ENCODE measurements at regions not wholly inside any gene's neighbourhood (a gene's known extent, or its start where the extent isn't known, plus 50 kb on each side); places are given as distances from the start of the nearest gene placed in this dataset.

DNA sequence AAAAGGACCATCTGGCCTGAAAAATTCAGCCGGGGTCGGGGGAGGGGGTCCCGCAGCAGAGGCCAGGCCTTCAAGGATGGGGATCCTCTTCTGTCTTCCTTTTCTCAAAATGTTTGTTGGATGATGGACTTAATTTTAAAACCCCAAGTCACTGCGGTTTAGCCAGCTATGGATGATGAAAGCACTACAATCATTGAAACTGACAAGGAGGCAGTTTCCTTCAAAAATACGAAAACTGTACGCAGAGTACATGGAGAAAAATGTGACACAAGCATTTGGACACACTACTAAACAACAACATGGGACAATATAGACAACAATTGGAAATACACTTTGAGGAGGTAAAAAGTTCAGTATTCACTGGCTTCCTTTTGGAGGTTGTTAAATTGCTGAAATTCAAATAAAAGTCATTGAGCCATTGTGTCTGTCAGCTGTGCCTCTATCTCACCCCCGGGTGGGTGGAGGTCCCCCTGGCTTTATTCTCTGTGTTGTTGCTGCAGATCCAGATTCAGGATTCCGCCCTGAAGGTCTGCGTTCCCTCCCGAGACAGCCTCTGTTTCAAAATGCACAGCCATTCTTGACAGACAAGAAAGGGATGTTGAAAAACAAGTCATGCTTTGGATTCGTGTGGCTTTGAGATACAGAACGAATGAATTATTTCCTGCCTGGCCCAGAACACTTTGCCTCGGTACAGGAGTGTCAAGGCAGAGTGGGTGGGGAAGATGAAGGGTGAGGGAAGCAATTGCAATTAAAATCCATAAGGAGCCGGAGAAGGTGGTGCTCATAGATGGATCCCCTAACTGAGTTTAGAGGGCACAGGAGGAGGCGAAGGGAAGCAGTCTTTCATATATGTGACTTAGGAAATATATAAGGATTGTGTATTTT, 118.2 kb downstream of the TTLL2 start:
- no peak for DNase-seq (ENCODE audit: low read depth)

DNA sequence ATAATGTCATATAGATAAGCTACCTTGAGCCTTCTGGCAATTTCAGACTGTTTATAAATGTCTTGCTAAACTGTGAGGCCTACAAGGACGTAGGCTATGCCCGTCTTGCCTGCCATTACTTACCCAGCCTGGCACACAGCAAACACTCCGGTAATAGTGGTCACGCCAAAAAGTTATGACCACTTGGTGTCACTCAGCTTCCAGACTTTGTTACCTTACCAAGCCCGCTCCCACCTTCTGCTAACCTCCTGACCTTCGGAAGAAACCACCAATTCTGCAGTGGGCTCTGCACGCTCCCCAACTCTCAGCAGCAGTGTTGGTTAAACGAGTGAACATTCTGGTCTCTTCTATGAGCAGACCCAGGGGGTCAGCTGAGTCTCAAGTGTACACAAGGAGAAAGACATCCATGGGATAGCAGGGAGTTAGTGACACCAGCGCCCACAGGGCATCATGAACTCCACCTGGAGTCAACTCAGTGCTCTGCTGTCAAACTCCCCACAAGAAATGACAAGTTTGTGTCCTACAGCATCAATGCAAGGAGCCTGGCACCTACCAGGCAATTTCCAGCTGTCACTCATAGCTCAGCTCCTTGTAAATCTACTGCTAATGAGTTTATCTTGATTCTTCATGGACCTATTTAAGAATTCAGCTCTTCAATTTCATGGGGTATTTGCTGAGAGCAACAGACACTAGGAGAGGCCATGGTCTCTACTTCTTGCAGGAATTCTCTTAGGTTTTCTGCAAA, 119.9 kb downstream of the TTLL2 start:
- no peak for DNase-seq (ENCODE audit: low read depth)

GRCh38 chr6:167445568-167445967, 120.7 kb downstream of the TTLL2 start:
- no peak for DNase-seq (ENCODE audit: low read depth)

DNA sequence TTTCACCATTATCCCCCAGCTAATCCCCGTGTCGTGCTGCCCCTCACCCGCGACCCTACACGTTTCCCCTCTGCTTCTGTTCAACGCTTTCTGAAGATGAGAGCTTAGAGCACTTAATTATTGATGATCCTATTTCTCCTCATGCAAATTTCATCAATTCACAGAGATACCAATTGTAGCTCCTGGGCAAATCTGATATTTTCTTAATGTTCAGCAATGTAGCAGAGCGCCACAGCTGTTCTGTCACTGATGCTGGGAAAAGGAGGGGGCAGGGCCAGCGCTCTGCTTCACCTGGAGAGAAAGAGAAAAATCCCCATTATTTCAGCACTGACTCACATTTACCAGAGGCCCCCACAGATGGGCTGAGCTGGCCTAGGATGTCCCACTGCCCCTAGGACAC, 121.2 kb downstream of the TTLL2 start:
- no peak for DNase-seq (ENCODE audit: low read depth)

GRCh38 chr6:167446971-167447370, 122.1 kb downstream of the TTLL2 start:
- DNase-seq (ENCODE audit: low read depth): no peak

GRCh38 chr6:167448378-167448777, 123.5 kb downstream of the TTLL2 start:
- DNase-seq (ENCODE audit: low read depth): no peak

GRCh38 chr6:167449094-167449861, 124.4 kb downstream of the TTLL2 start:
- no peak for DNase-seq (ENCODE audit: low read depth)

DNA sequence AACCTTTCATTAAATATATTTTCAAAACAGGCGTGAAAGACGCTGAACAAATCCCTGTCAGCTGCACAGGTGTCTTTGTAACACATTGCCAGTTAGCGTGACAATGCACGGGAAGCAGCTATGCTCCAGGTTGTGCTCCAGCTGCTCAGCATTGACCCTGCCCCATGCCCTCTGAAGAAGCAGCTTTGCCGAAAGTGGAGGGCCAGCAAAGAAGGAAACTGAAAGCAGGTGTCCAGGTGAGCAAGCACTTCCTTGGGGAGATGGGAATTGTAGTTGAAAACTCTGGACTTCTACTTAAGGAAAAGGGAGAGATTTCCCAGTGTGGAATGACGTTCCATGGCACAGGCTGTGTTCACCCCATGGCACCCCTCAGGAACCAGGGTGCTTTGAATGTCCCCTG, 125.7 kb downstream of the TTLL2 start:
- DNase-seq (ENCODE audit: low read depth): no peak

GRCh38 chr6:167452338-167453081, 127.6 kb downstream of the TTLL2 start:
- no peak for DNase-seq (ENCODE audit: low read depth)

DNA sequence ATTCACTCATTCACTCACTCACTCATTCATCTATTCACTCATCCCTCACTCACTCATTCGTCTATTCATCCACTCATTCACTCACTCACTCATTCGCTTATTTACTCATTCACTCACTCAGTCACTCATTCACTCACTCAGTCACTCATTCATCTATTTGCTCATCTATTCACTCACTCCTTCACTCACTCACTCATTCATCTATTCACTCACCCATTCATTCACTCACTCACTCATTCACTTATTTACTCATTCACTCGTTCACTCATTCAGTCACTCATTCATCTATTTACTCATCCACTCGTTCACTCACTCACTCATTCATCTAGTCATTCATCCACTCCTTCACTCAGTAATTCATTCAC, 128.2 kb downstream of the TTLL2 start:
- no peak for DNase-seq (ENCODE audit: low read depth)

DNA sequence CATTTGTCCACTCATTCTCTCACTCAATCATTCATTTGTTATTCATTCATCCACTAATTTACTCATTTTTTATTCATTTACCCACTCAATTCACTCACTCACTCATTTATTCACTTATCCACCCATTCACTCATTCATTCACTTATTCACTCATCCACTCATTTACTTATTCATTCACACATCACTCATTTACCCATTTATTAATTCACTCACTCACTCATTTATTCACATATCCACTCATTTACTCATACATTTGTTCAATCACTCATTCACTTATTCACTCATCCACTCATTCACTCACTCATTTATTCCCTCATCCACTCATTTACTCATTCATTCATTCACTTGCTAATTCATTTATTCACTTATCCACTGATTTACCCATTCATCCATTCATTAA, 129.1 kb downstream of the TTLL2 start:
- DNase-seq (ENCODE audit: low read depth): no peak

DNA sequence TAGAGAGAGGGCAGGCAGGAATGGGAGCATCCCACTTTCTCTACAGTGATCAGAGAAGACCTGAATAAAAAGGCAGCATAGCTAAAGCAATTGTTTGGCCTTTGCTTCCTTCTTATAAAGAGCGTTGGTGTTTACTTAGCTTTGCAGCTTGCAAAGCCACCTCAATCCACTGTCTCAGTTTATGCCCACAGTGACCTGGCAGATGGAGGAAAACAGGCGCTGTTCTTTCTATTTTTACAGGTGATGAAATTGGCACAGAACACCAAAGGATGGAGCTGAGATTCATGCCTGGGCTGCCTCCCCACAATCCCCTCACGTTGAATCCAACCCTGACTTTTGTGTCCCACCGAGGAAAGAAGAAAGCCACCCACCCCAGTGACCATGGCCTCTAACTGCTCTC, 130.5 kb downstream of the TTLL2 start:
- no peak for DNase-seq (ENCODE audit: low read depth)

GRCh38 chr6:167462514-167463312, 137.8 kb downstream of the TTLL2 start:
- no peak for DNase-seq (ENCODE audit: low read depth)

- DNase-seq (ENCODE audit: low read depth): no peak
These were observed 139.3 kb downstream of the TTLL2 start for GRCh38 chr6:167464177-167464576.

GRCh38 chr6:167465482-167465881, 140.6 kb downstream of the TTLL2 start:
- DNase-seq (ENCODE audit: low read depth): no peak

DNA sequence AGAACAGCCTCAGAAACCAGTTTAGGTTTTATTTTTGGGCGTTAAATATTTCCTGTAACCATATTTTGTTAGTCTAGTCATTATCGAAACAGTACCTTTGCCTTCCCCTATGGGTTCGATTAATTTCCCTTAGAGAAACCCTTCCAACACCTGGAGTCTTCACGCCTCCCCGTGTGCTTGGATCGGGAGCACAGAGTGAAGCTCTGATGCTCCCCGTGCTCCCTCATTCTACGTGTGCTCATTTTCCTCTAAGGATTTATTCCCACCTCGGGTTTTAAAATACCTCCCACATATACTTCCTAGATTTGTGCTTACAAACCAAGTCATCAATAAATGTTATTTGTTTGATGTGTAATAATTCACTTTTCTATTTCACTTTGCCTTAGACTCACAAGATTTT, 142.4 kb downstream of the TTLL2 start:
- DNase-seq (ENCODE audit: low read depth): no peak

- no peak for DNase-seq (ENCODE audit: low read depth)
These were observed 143.0 kb downstream of the TTLL2 start for GRCh38 chr6:167467793-167468431.

DNA sequence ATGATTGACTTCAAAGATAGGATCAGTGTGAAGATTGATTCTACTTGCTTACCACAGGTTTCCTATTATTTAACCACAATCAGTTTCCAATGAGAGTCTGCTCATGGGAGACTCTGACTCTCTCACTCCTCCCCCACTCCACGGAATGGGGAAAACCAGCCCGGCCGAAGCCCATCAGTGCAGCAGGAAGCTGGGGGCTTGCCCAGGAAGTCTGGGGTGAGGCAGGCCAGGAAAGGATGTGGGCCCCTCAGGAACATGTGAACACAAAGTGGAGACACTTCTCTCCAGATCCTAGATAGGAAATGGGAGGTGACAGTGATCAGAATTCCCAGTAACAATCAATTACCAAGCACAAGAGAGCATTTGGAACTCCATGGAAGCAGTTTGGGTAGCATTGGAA, 144.2 kb downstream of the TTLL2 start:
- no peak for DNase-seq (ENCODE audit: low read depth)

DNA sequence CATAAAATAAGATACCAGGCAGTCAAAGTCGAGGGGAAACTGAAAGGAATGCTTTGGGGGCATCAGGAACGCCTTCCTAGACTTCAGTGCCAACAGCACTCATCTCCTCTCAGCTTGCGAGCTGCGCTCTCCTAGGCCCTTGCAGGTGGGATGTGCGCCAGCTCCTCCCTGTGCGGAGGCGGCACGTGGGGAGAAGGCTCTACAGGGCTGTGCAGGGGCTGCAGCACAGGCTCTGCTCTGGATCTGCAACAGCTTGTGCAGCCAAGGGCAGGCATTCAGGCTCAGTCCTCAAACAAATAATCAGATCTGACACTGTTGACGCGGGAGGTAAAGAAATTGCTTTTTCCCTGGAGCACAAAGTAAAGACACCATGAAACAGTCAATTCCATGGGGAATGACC, 144.8 kb downstream of the TTLL2 start:
- DNase-seq (ENCODE audit: low read depth): no peak

DNA sequence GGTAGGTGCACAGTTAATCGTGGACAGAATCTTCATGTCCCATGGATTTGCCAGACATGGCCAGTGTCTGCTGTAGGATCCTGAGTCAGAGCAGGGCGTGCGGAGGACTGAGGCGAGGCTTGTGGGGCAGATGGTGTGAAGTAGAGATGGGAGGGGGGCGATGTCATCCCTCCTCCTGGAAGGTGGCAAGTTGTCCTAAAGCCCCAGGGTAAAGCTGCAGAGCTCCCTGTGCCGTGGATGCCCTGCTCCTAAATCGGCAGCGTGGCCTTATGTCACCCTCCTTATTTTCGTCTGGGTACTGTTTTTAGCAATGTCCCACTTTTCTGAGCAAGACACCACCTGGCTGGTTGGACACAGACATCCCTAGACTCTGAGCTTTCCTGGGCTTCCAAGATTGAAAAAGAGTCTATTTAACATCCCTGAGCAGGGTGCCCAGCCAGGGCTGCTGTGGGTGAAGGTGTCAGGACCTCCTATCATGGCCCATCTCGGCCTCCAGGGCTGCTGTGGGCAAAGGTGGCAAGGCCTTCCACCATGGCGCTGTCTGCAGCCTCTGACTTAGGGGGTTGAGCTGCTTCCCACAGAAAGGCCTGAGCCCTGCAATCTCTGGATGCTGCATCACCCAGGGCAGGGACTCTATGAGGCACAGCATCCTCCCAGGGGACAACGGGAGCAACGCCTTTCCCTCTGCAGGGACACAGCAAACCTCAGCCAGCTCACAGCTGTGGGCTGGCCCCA, 145.4 kb downstream of the TTLL2 start:
- DNase-seq (ENCODE audit: low read depth): no peak

Measured in fibroblast of the conjunctiva (primary cell).